Memory B cell (primary cell): ENCODE measurements at regions not wholly inside any gene's neighbourhood (a gene's known extent, or its start where the extent isn't known, plus 50 kb on each side); places are given as distances from the start of the nearest gene placed in this dataset.

Experiments
- ATAC-seq: fragments of 150-1000 bp; cut with Tn5 transposase; 2 replicates; pipeline ENCODE4 v1.10.0; 2021; ENCODE audit warnings: low read depth, mild to moderate bottlenecking, moderate library complexity
- DNase-seq, 2 donors: peaks; one replicate each; pipeline ENCODE4 v3.0.0; 2022; ENCODE audit warnings: low spot score in 2 of 2
- H3K27ac Mint-ChIP-seq: one replicate; pipeline ENCODE4 v1.8.0; 2022; ENCODE audit warnings: mild to moderate bottlenecking, moderate library complexity, mixed read lengths
- H3K27me3 Mint-ChIP-seq: one replicate; pipeline ENCODE4 v1.8.0; 2022; ENCODE audit warnings: mixed read lengths
- H3K36me3 Mint-ChIP-seq: one replicate; pipeline ENCODE4 v1.8.0; 2022; ENCODE audit warnings: mild to moderate bottlenecking, mixed read lengths
- H3K4me1 Mint-ChIP-seq: one replicate; pipeline ENCODE4 v1.8.0; 2022; ENCODE audit warnings: mixed read lengths
- H3K4me3 Mint-ChIP-seq: one replicate; pipeline ENCODE4 v1.8.0; 2022; ENCODE audit warnings: mild to moderate bottlenecking, moderate library complexity, mixed read lengths
- H3K9me3 Mint-ChIP-seq: one replicate; pipeline ENCODE4 v1.8.0; 2022; ENCODE audit warnings: mixed read lengths

GRCh38 chr5:87851603-87852002 lies 417.0 kb downstream of the TMEM161B start:
- no peak overlapping the region for H3K27ac Mint-ChIP-seq
- H3K27me3 Mint-ChIP-seq: no peaks in the 10 kb centered on the region
- ATAC-seq (no peak), DNase-seq (no peak)
- no peaks in the 10 kb centered on the region for H3K4me1 Mint-ChIP-seq
- no peaks in the 10 kb centered on the region for H3K36me3 Mint-ChIP-seq
- no peak overlapping the region for H3K4me3 Mint-ChIP-seq
- peaks cover 2% of the 10 kb centered on the region for H3K9me3 Mint-ChIP-seq

- no peak for ATAC-seq
- Mint-ChIP-seq H3K27me3 (no peaks in the 10 kb centered on the region), H3K4me3 (no peak overlapping the region), H3K27ac (no peak overlapping the region), H3K36me3 (no peaks in the 10 kb centered on the region), H3K4me1 (no peaks in the 10 kb centered on the region), H3K9me3 (peaks cover 2% of the 10 kb centered on the region)
- no peak for DNase-seq
These were observed 417.8 kb downstream of the TMEM161B start for GRCh38 chr5:87850843-87851242.

GRCh38 chr5:87845734-87846133 lies 422.9 kb downstream of the TMEM161B start:
- H3K36me3 Mint-ChIP-seq: no peaks in the 10 kb centered on the region
- H3K4me1 Mint-ChIP-seq: no peaks in the 10 kb centered on the region
- H3K4me3 Mint-ChIP-seq: no peak overlapping the region
- H3K9me3 Mint-ChIP-seq: no peaks in the 10 kb centered on the region
- ATAC-seq (no peak), DNase-seq (no peak)
- H3K27me3 Mint-ChIP-seq: no peaks in the 10 kb centered on the region
- H3K27ac Mint-ChIP-seq: no peak overlapping the region

GRCh38 chr5:87844866-87845265 lies 423.8 kb downstream of the TMEM161B start:
- Mint-ChIP-seq H3K9me3 (peaks cover 6% of the 10 kb centered on the region), H3K4me1 (no peaks in the 10 kb centered on the region), H3K27me3 (no peaks in the 10 kb centered on the region), H3K36me3 (no peaks in the 10 kb centered on the region), H3K4me3 (no peak overlapping the region), H3K27ac (no peak overlapping the region)
- no peak for ATAC-seq
- DNase-seq: no peak

GRCh38 chr5:87844449-87844848 lies 424.2 kb downstream of the TMEM161B start:
- H3K27me3 Mint-ChIP-seq: no peaks in the 10 kb centered on the region
- no peak for DNase-seq
- no peak for ATAC-seq
- H3K4me1 Mint-ChIP-seq: no peaks in the 10 kb centered on the region
- no peaks in the 10 kb centered on the region for H3K36me3 Mint-ChIP-seq
- no peak overlapping the region for H3K27ac Mint-ChIP-seq
- no peak overlapping the region for H3K4me3 Mint-ChIP-seq
- H3K9me3 Mint-ChIP-seq: peaks cover 8% of the 10 kb centered on the region

- Mint-ChIP-seq H3K36me3 (no peaks in the 10 kb centered on the region), H3K4me1 (no peaks in the 10 kb centered on the region), H3K4me3 (no peak overlapping the region), H3K27me3 (no peaks in the 10 kb centered on the region), H3K27ac (no peak overlapping the region), H3K9me3 (peaks cover 32% of the 10 kb centered on the region)
- no peak for ATAC-seq
- no peak for DNase-seq
These were observed 424.0 kb upstream of the CCNH start for GRCh38 chr5:87836696-87837095.

GRCh38 chr5:87831499-87831898 lies 418.8 kb upstream of the CCNH start:
- no peak for ATAC-seq

GRCh38 chr5:87829217-87829551 lies 416.5 kb upstream of the CCNH start:
- Mint-ChIP-seq H3K36me3 (no peaks in the 10 kb centered on the region), H3K4me1 (no peaks in the 10 kb centered on the region), H3K9me3 (peaks cover 11% of the 10 kb centered on the region), H3K4me3 (no peak overlapping the region), H3K27me3 (no peaks in the 10 kb centered on the region), H3K27ac (no peak overlapping the region)
- DNase-seq (no peak), ATAC-seq (no peak)

More at GRCh38 chr5:87831499-87831898, 418.8 kb upstream of the CCNH start:
- Mint-ChIP-seq H3K4me3 (no peak overlapping the region), H3K27ac (no peak overlapping the region), H3K9me3 (peaks cover 16% of the 10 kb centered on the region), H3K36me3 (no peaks in the 10 kb centered on the region), H3K4me1 (no peaks in the 10 kb centered on the region), H3K27me3 (no peaks in the 10 kb centered on the region)
- DNase-seq: no peak

- no peak for ATAC-seq
- H3K27ac Mint-ChIP-seq: no peak overlapping the region
- H3K36me3 Mint-ChIP-seq: no peaks in the 10 kb centered on the region
- H3K4me1 Mint-ChIP-seq: no peaks in the 10 kb centered on the region
- H3K4me3 Mint-ChIP-seq: no peak overlapping the region
- H3K27me3 Mint-ChIP-seq: no peaks in the 10 kb centered on the region
- peaks cover 9% of the 10 kb centered on the region for H3K9me3 Mint-ChIP-seq
- DNase-seq: no peak
These were observed 416.0 kb upstream of the CCNH start for GRCh38 chr5:87828545-87829216.

- Mint-ChIP-seq H3K27me3 (peaks cover 2% of the 10 kb centered on the region), H3K9me3 (peaks cover 3% of the 10 kb centered on the region), H3K4me1 (no peaks in the 10 kb centered on the region), H3K36me3 (no peaks in the 10 kb centered on the region), H3K4me3 (no peak overlapping the region), H3K27ac (no peak overlapping the region)
- ATAC-seq: no peak
- DNase-seq: no peak
These were observed 414.8 kb upstream of the CCNH start for GRCh38 chr5:87827539-87827938.

- Mint-ChIP-seq H3K4me1 (no peaks in the 10 kb centered on the region), H3K27me3 (peaks cover 2% of the 10 kb centered on the region), H3K4me3 (no peak overlapping the region), H3K27ac (no peak overlapping the region), H3K9me3 (no peaks in the 10 kb centered on the region), H3K36me3 (no peaks in the 10 kb centered on the region)
- ATAC-seq (no peak), DNase-seq (no peak)
These were observed 413.8 kb upstream of the CCNH start for GRCh38 chr5:87826507-87826906.

GRCh38 chr5:87825583-87825982 lies 412.9 kb upstream of the CCNH start:
- H3K27me3 Mint-ChIP-seq: peaks cover 2% of the 10 kb centered on the region

GRCh38 chr5:87807783-87808182 lies 395.1 kb upstream of the CCNH start:
- Mint-ChIP-seq H3K27ac (no peak overlapping the region), H3K4me3 (no peak overlapping the region), H3K36me3 (no peaks in the 10 kb centered on the region), H3K9me3 (peaks cover 4% of the 10 kb centered on the region), H3K4me1 (no peaks in the 10 kb centered on the region), H3K27me3 (no peaks in the 10 kb centered on the region)
- ATAC-seq: no peak
- DNase-seq: no peak

More at GRCh38 chr5:87825583-87825982, 412.9 kb upstream of the CCNH start:
- no peak overlapping the region for H3K27ac Mint-ChIP-seq
- DNase-seq (no peak), ATAC-seq (no peak)
- no peaks in the 10 kb centered on the region for H3K36me3 Mint-ChIP-seq
- no peaks in the 10 kb centered on the region for H3K9me3 Mint-ChIP-seq
- H3K4me3 Mint-ChIP-seq: no peak overlapping the region
- no peaks in the 10 kb centered on the region for H3K4me1 Mint-ChIP-seq

- H3K4me3 Mint-ChIP-seq: no peak overlapping the region
- peaks cover 3% of the 10 kb centered on the region for H3K27me3 Mint-ChIP-seq
- no peaks in the 10 kb centered on the region for H3K36me3 Mint-ChIP-seq
- no peaks in the 10 kb centered on the region for H3K4me1 Mint-ChIP-seq
- H3K27ac Mint-ChIP-seq: no peak overlapping the region
- H3K9me3 Mint-ChIP-seq: peaks cover 4% of the 10 kb centered on the region
- DNase-seq: no peak
- no peak for ATAC-seq
These were observed 390.6 kb upstream of the CCNH start for GRCh38 chr5:87803352-87803751.

- Mint-ChIP-seq H3K4me1 (no peaks in the 10 kb centered on the region), H3K27me3 (peaks cover 5% of the 10 kb centered on the region), H3K36me3 (no peaks in the 10 kb centered on the region), H3K9me3 (no peaks in the 10 kb centered on the region), H3K27ac (no peak overlapping the region), H3K4me3 (no peak overlapping the region)
- no peak for DNase-seq
- no peak for ATAC-seq
These were observed 379.1 kb upstream of the CCNH start for GRCh38 chr5:87791869-87792268.
